ENCODE measurements at regions not wholly inside any gene's neighbourhood (a gene's known extent, or its start where the extent isn't known, plus 50 kb on each side); places are given as distances from the start of the nearest gene placed in this dataset.
A peak's percentile ranks its signal among the peaks of the same experiment; 100 is the strongest.

- 0 out of 4 replicates have a peak, but pooled peaks of 1 of the 2 experiments have one; percentile 8 for TF ChIP-seq HDAC2 (IDR thresholded peaks at IDR 0.05; ENCODE audit: borderline replicate concordance in 1 of 2, low read depth in 2 of 2, low read length in 2 of 2)
- no peak for TF ChIP-seq BACH1 (IDR thresholded peaks at IDR 0.05; ENCODE audit: low read length)
- no peak for TF ChIP-seq SRF (IDR thresholded peaks at IDR 0.05; ENCODE audit: low read depth, low read length)
- 0 out of 2 replicates have a peak, but pooled peaks have one; percentile 4 for TF ChIP-seq TEAD4 (IDR thresholded peaks at IDR 0.05; ENCODE audit: low read depth, low read length)
- TF ChIP-seq MAX (IDR thresholded peaks at IDR 0.05) = no peak
Observed at GRCh38 chr7:86328801-86329433, 314.8 kb upstream of the GRM3 start (continued).

Measured in H1 (cell line).